NCI-H1417 treated with DMSO at 0.1 percent for 48 hours (cell line): ENCODE measurements at regions not wholly inside any gene's neighbourhood (a gene's known extent, or its start where the extent isn't known, plus 50 kb on each side); places are given as distances from the start of the nearest gene placed in this dataset.

ENCODE experiments used
- DNase-seq: peaks from one replicate; lab custom pipeline; 2025; lab: John Stamatoyannopoulos, UW

DNA sequence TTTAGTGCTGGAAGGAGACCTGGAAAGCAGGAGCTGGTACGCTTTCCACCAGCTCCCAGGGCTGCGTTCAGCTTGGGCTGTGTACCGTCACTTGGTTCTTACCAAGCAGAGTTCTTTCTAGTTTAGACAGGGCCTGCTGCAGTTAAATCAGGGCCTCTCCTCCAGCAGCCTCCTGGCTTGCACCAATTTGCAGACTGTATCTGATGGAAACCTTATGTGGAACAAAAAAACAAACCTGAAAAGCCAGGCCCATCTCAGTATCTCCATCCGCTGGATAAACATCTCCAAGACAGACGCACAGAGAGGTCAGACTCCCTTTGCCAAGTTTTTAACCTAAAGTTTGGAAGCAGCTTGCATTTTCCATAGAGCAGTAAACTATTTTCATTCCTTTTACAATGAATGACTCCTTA, 288.6 kb upstream of the SORL1-AS1 start:
- no peak for DNase-seq

DNA sequence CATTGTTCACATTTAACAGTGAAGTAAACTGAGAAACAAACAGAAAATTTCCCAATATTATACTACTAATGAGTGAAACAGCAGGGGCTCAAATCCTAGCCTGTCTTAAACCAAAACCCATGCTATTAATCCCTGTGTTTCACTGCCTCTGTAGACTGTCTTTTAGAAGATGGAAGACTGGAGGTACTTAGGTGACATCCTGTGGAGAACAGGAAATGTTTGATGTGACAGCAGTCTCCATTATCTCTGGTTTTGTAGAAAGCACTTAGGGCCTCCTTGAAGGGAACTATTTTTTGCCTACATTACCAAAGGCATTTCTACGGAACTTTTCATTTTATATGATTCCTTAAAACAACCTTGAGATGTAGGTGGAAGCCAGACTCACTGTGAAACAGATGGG, 288.1 kb upstream of the SORL1-AS1 start:
- DNase-seq = no peak

DNA sequence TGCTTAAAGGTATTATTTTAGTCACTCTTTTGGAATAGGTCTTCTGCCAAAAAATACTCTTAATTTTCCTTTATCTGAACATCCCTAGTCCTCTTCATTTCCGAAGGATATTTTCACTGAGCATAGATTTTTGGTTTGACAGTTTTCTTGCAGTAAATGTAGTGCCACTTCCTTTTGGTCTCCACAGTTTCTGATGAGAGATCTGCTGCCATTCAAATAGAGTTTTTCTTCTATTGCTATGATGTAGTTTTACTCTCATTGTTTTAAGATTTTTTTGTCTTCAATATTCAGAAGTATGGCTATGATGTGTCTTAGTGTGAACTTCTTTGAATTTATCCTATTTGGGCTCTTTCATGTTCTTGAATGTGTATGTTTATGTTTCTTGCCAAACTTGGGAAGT, 281.1 kb upstream of the SORL1-AS1 start:
- DNase-seq = no peak

DNA sequence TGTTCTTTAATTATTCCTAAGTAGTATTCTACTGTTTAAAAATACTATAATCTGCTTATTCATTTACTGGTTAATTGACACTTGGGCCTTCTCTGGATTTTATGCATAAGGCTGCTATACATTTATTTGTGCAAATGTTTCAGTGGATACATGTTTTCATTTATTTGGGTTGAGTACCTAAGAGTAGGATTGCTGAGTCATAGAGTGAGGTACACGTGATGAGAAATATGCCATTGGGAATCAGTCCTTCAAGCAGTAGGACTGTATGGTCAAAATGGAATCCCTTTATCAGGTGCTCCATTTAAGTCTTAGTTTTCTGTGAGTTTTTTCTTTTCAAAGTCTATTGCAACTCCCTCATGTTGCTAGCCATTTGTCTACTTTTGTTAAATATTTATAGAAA, 275.2 kb upstream of the SORL1-AS1 start:
- no peak for DNase-seq

DNA sequence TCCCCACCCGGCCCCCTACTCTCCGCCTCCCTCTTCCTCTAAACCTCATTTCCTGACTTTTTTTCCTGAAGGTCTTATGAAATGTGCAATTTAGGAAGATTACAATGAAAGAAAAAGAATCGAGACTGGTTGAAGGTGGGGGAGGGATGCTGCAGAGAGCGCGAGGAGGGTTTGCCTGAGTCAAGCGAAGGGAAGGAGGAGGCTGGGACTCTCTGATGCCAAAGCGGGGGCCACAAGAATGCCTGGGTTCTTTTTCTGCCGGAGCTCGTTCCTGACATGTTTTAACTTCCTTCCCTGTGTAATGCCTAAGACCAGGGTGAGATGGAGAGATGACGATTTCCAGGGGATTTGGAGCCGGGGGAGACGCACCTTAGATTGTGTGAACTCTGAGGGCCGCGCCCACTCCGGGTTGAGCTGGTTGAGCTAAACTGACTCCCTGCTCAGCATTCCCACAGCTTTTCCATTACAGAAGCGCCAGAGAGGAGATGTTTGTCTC, 270.5 kb upstream of the SORL1-AS1 start:
- no peak for DNase-seq

DNA sequence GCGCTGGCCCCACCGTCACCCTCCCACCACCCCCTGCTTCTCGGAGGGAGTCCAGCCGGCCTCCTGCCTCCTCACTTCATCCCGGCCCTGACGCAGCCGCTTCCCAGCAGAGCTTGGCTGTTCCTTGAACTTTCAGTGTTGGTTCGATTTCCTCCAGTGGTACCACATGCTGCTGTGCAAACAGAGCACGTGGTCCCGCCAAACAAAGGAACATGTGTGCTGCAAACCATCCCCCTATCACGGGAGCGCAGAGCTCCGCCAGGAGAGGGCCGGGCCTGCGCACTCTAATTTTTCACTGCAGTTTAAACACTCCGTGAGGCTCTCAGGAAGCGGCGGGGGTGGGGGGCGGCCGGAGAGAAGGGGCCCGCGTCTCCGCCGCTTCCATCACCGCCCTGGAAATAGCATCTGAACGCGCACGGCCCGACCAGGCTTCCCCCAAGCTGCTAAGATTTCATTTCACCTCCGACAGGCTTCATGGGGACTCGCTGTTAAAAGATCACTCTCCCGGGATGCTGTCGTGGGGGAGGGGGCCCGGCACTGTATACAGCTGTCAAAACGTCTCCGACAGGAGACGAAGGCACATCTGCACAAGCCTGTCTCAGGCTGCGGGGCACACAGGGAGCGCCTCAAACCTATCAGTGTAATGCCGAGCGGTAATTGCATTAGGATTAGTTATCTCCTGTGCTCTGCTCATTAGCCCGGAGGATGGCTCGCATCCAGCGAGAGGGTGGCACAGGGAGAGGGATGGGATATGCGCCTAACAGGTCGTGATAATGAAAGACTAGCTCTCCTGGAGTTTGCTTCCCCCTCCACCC, 269.9 kb upstream of the SORL1-AS1 start:
- peak; percentile 50 for DNase-seq

DNA sequence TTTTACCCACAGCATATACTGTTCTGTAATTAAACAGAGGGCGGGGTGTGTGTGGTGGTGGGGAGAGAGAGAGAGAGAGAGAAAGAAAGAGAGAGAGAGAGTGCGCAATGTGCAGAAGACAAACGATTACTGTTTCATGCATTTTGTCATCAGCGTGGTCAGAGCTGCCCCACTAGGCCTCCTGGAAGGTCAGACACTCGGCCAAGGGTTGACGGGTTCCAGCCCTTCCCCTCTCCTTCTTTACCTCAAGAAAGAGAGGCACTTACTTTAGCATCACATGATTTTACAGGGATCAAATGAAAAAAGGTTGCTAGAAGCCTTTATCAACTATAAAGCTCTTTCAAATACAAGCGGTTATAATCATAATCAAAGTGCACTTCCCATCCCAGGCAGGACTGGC, 269.2 kb upstream of the SORL1-AS1 start:
- DNase-seq = no peak

DNA sequence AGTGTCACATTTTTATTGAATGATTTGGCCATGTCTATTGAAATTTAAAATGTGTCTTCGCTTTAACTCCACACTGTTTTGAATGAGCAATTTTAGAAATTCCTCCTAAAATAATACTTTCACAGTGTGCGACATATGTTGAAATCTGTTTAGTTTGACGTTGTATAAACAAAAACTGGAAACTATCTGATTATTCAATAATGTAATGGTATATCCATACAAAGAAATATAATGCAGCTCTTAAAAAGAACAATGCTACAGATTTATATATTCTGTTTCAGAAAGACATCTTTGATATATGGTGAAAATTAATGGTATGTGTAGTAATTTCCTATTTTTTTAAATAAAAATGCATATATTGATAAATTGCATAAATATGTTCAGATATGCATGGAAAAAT, 268.7 kb upstream of the SORL1-AS1 start:
- DNase-seq = no peak

DNA sequence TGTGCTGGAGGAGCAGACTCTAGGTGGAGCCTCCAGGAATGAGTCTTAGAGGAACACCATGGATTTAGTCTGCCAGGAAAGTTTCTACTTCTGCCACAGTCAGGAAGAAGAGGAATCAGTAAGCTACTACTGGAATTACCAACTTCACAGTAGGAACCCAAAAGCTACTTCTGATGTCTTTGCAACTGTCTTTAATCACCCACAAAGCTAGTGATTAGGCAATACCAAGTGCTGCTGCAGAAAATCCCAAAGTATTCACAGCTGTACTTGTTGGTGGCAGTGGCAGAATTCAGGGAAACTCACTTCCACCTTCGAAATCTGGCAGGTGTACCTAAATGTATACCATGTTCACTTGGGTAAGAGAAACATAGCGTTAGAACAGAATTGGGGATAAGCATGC, 264.5 kb upstream of the SORL1-AS1 start:
- DNase-seq = no peak

DNA sequence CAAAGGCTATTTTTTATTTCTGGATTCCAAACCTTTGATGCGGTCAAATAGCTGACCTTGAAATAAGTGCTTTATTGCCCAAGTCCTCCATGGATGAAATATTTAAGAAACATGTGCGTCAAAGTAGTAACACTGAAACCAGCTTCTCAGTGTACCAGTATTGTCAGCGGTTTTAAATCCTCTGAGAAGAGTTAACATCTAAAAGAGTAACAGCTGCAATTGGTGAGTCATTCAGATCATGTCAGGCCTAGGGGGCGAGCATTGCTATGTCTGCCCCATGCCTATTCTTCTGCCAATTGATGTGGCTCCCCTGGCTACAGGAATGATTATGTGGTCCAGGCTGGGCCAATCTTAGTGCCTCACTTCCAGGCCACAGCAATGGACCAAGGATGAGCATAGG, 263.3 kb upstream of the SORL1-AS1 start:
- no peak for DNase-seq

DNA sequence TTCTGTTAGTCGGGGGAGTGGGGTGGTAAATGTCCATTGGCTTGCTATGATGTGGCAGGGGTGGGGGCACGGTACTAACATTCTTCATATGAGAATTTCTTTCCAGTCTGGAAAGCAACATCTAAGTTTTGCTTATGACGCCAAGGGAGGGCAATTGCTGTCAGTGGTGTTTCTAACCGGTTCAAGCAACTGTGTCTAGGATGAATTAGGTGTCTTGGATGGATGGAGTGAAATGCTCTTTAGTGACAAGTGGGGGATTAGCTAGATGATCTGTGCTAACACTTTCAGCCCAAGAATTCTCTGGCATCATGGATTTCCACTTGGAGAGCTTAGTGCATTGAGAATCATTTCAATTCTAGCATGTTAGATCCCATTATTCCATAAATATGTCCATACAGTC, 262.6 kb upstream of the SORL1-AS1 start:
- DNase-seq = no peak

DNA sequence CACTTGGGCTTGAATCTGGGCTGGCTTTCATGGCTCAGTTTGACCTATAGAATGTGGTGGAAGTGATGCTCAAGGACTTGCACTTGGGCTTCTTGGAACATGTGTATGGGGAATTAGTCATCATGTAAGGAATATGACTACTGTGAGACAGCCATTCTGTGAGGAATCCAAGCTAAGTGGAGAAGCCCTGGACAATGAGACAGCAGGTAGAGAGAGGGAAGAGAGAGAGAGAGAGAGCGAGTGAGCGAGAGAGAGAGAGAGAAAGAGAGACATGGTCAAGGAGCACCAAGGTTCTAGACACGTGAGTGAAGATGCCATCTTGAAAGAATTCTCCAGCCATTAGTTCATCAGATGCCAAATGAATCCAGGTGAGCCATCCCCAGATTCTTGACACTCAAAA, 261.6 kb upstream of the SORL1-AS1 start:
- no peak for DNase-seq

DNA sequence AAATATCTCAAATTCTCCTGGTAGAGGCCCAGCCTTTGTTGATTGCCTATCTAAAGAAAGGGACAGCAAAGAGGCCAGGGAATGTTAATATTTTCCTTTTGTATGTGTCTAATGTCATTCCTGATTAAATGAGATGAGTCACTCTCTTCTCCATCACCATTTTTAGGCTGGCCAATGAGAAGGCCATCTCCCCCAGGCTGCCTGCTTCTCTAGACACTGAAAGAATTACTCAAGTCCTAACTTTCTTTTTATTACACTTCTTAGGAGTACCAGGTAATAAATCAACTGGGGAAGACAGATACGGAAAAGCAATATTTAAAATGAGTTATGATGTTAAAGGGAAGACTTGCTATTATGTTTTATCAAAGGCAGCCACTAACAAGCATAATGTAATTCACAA, 259.2 kb upstream of the SORL1-AS1 start:
- no peak for DNase-seq

DNA sequence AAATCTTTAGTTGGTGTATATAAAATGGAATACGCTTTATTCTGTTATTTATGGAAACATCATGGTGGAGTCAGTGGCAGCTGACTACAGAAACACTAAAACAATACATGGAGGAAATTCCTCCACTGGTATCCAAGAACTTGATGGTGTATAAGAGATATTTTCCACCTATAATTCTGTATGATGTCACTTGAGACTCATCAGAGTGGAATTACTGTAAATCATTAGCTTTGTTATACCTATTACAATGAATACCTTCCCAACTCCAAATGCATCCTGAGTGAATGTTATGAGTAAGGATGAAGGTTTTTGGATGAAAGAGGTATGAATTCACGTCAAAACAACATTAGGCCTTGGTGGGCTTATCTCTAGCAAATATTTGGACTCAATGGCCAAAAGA, 258.5 kb upstream of the SORL1-AS1 start:
- DNase-seq = no peak

DNA sequence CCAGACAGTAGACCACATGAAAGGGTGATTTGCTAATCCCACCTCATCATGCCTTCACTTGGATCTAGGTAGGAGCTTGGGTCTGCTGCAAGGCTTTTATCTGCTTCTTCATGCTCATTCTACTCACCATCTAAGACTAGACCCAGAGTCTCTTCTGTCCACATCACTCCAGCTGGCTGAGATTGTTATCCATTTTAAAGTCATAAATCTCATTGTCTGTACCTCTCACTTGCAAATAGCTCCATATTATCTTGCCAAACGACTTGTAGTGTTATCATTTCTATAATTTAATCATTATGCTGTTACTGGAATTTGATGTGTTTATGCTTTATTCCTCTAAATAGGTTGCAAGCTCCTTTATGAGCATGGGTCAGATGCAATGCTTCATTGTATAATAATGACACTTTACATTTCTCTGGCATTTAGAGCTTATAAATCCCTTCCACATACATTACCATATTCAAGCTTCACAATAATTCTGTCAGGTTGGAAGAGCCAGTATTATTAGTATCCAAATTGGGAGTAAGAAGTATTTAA, 254.2 kb upstream of the SORL1-AS1 start:
- no peak for DNase-seq

DNA sequence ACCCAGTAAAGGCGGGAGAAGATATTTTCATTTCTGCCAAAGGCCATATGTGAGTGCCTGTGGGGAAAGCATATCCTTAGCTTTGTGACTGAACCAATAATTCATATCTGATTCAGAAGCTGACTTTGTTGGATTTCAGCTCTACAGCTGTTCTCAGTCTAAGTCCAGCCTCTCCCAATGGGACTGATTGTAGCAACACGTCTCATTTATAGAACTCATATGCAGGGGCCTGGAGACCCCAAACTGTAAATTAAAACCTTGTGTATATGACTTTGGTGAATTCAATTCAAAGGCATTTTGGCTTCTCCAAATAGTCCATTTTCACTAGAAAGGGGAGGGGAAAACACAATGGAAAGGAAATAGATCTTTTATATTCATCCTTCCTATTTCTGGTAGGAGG, 250.4 kb upstream of the SORL1-AS1 start:
- DNase-seq = no peak

DNA sequence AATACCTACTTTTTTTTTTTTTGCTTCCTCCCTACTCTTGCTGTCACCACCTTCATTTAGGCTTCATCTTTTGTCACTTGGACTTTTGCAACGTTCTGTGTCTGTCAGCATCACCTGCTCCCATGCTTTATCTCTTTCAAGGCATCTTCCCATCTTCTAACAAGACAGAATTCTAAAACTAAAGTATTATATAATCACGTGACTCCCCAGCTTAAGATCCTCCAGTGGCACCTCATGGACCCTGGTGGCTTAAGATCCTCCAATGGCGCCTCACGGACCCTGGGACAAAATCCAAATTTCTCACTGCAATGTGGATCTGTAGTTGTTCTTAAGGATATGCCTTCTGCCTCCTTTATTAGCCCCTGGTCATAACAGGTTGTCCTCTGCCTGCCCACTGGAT, 248.2 kb upstream of the SORL1-AS1 start:
- DNase-seq = no peak

DNA sequence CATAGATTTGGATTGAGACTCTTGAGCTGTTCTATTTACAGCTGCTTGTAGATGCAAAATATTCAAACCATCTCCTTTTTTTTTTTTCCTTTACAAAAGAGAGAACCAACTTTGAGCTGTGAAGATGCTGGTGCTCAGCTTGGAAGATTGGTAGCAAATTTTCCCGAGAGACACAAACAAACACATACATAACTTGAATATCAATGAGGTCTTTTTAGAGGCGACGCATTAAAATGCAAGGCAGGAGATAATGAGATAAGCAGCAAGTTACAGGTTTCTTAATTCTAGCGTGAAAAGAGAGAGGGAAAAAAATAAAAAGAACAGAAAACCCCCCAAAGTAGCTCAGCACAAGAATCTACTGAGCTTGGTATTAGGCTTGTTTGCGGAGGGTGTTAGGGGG, 247.0 kb upstream of the SORL1-AS1 start:
- no peak for DNase-seq

DNA sequence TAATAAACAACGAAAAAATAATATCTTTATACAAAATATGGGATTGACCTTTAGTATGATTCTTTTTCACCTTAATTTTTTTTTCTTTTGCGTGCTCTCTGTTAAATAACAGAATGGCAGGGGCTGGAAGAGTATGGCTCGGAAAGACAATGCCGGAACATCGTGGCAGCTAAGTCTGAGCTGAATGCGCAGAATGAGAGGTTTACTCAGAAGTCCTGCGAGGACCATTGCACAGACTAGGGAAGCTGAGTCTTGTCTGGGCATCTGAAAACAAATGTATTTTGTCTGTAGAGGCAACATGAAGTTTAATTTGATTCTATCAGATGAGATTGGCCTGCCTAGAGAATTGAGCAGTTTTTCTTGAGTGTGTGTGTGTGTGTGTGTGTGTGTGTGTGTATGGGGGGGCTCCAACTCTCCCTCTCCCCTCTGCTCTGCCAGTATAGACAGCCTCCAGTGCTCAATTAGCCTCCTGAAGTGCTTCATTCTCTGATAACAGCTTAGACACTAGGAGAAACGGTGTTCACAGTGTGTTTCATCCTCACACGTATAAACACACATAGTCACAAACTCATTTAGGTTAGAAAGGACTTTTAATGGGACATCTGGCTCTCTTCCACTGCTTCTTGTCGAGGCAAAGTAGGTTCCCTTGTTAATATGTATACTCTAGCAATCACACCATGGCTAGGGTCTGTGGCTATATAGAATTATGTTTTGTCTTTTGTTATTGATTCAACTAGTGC, 244.3 kb upstream of the SORL1-AS1 start:
- DNase-seq = no peak

DNA sequence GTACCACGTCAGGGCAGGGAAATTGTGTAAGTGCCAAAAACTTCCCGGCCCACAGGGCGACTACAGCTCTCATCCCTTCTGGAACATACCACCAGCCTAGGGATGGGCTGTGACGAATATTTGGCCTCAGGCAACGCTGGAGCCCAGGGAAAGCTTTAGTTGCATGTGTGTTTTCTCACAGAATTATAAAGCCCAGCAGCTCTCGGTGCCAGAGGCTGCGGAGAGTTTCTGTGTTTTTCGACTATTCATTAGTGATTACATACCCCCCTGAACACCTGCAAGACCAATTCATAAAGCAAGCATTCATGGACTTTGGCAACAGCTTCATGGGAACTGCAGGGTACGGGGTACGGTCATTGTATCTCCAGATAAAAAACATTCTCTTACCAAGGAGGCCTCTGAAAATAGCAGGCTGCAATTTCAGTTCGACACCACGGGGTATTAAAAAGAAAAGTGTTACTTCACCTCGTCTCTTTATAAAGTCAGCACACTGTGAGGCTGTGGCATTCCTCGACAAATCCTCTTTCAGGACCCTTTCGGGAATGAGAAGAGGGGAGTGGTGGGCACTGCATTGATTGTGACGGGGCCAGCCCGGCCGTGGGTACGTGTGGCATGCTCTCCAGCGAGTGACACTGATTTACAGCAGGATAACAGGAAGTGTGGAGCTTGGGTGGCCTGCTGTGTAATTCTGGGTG, 243.6 kb upstream of the SORL1-AS1 start:
- DNase-seq = no peak

DNA sequence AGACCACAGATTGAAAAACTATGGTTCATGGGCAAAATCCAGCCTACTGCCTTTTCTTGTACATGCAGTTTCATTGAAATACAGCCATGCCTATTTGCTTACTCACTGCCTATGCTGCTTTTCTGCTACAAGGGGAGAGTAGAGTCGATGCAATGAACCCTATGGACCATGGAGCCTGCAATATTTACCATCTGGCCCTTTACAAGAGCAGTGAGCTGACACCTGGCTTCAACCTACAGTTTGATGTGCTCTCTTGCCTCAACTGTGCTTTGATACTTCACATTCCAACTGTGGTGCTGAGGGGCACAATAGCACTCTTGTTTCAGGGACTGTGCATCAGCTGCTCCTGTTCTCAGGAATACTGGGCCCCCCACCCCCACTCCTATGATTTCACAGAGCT, 239.5 kb upstream of the SORL1-AS1 start:
- no peak for DNase-seq

DNA sequence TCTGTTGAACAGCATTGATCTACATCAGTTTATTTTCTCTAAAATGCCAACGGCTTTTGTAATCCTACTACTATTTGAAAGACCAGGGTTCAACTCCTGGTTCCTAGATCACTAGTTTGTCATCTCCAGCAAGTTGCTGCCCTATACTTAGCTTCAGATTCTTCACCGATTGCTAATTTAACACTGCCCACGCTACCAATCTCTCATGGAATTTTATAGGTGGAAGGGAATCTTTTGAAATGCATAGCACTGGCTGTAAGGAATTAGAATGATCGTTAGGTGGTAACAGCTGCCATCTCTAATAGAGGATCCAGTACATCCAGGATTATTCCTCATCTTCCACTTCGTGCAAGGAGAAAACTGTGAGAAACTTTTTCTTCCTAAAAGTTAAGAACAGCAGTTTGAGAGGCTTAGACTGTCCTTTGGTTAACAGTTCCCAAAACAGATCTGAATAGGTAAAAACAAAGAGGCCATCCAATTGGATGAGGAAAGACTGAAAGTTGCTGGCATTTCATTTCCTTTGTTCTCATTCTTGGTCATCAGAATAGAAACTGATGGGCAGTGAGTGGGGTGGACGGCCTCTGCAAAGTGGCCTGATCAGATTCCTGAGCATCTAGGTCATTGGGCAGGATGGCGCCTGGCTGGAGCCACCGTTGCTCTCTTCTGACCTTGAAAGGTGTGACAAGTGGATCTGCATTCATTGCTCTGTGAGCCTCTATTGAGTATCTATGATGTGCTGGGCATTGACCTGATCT, 236.3 kb upstream of the SORL1-AS1 start:
- no peak for DNase-seq
